Smooth muscle cell (in vitro differentiated cells): ENCODE measurements at regions not wholly inside any gene's neighbourhood (a gene's known extent, or its start where the extent isn't known, plus 50 kb on each side); places are given as distances from the start of the nearest gene placed in this dataset.

Experiments
- DNase-seq: peaks from one replicate; lab custom pipeline; 2025; ENCODE audit not compliant: unreplicated experiment; lab: John Stamatoyannopoulos, UW
- H2AFZ ChIP-seq: fragments of 200-600 bp; sonication (generic); 2 replicates; pipeline ENCODE4 v1.6.0; 2016; ENCODE audit warnings: antibody characterized with exemption, low read depth, mild to moderate bottlenecking
- H3F3A ChIP-seq: fragments of 200-600 bp; sonication (generic); 2 replicates; pipeline ENCODE4 v1.6.0; 2017; ENCODE audit warnings: antibody characterized with exemption, low read depth
- H3K27ac ChIP-seq: fragments of 200-600 bp; sonication (generic); 2 replicates; pipeline ENCODE4 v1.5.1; 2016; ENCODE audit warnings: low read depth, mild to moderate bottlenecking
- H3K27me3 ChIP-seq: fragments of 200-600 bp; sonication (generic); 2 replicates; pipeline ENCODE4 v1.6.1; 2016; ENCODE audit warnings: low read depth, mild to moderate bottlenecking
- H3K36me3 ChIP-seq: fragments of 200-600 bp; sonication (generic); 2 replicates; pipeline ENCODE4 v1.5.1; 2016; ENCODE audit warnings: low read depth
- H3K4me1 ChIP-seq: fragments of 200-600 bp; sonication (generic); 2 replicates; pipeline ENCODE4 v1.5.1; 2016; ENCODE audit warnings: low read depth
- H3K4me2 ChIP-seq: fragments of 200-600 bp; sonication (generic); 2 replicates; pipeline ENCODE4 v1.6.0; 2016; ENCODE audit warnings: mild to moderate bottlenecking
- H3K4me3 ChIP-seq: fragments of 200-600 bp; sonication (generic); 2 replicates; pipeline ENCODE4 v1.5.1; 2016; ENCODE audit warnings: mild to moderate bottlenecking
- H3K79me2 ChIP-seq: fragments of 200-600 bp; sonication (generic); 2 replicates; pipeline ENCODE4 v1.6.0; 2016; ENCODE audit warnings: low read depth, mild to moderate bottlenecking
- H3K9ac ChIP-seq: fragments of 200-600 bp; sonication (generic); 2 replicates; pipeline ENCODE4 v1.6.0; 2016; ENCODE audit warnings: low read depth
- H3K9me3 ChIP-seq: fragments of 200-600 bp; sonication (generic); replicated peaks from 2 replicates; pipeline ENCODE4 v1.5.1; 2016; ENCODE audit warnings: low read depth
- H4K20me1 ChIP-seq: fragments of 200-600 bp; sonication (generic); 2 replicates; pipeline ENCODE4 v1.6.0; 2016; ENCODE audit warnings: low read depth
- WGBS: methylation state at CpG from one replicate; pipeline ENCODE4 v1.1.7; 2016; ENCODE audit warnings: low lambda C conversion rate; 5-methylcytosine and 5-hydroxymethylcytosine counted together
- TF ChIP-seq, protein P1 (sequence below): fragments of 200-600 bp; sonication (generic); IDR thresholded peaks from 2 replicates; pipeline ENCODE4 v1.5.1; 2017; ENCODE audit warnings: borderline replicate concordance, mild to moderate bottlenecking, antibody characterized with exemption; ENCODE audit not compliant: insufficient read depth, poor library complexity, severe bottlenecking

DNA sequence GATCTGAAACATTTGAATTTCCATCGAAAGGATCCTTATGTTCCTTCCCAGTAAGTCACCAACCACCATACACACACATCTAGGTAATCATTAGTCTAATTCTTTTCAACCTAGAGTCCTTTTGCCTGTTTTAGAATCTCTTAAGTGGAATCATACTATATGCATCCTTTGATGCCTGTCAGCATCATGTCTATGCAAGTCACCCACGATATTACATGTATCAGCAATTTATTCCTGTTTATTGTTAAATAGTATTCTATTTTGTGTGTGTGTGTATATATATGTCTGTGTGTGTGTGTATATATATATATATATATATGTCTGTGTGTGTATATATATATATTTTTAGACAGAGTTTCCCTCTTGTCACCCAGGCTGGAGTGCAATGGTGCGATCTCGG lies 78.9 kb upstream of the RPH3AL start:
- 95% methylated on average over 4 of the region's 4 CpGs for WGBS
- TF ChIP-seq, protein P1, sequence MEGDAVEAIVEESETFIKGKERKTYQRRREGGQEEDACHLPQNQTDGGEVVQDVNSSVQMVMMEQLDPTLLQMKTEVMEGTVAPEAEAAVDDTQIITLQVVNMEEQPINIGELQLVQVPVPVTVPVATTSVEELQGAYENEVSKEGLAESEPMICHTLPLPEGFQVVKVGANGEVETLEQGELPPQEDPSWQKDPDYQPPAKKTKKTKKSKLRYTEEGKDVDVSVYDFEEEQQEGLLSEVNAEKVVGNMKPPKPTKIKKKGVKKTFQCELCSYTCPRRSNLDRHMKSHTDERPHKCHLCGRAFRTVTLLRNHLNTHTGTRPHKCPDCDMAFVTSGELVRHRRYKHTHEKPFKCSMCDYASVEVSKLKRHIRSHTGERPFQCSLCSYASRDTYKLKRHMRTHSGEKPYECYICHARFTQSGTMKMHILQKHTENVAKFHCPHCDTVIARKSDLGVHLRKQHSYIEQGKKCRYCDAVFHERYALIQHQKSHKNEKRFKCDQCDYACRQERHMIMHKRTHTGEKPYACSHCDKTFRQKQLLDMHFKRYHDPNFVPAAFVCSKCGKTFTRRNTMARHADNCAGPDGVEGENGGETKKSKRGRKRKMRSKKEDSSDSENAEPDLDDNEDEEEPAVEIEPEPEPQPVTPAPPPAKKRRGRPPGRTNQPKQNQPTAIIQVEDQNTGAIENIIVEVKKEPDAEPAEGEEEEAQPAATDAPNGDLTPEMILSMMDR: no peak

DNA sequence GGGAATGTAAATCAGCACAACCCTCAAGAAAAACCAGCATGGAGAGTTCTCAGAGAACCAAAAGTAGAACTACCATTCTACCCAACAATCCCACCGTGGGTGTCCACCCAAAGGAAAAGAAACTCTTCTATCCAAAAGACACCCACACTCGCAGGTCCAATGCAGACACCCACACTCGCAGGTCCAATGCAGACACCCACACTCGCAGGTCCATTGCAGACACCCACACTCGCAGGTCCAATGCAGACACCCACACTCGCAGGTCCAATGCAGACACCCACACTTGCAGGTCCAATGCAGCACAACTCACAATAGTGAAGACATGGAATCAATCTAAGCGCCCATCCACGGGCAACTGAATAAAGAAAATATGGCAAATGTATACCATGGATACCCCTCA lies 77.0 kb upstream of the RPH3AL start:
- Histone ChIP-seq H3K9me3 (no peaks in the 10 kb centered on the region), H3K4me2 (no peak overlapping the region)
- WGBS: 98% methylated on average over 8 of the region's 8 CpGs

More for the DNA sequence above, 78.9 kb upstream of the RPH3AL start:
- no peak for DNase-seq
- Histone ChIP-seq H3K9me3 (no peaks in the 10 kb centered on the region), H2AFZ (no peak overlapping the region), H3K4me3 (no peak overlapping the region), H3K9ac (no peak overlapping the region), H3K36me3 (no peaks in the 10 kb centered on the region), H3K27ac (no peak overlapping the region), H3K79me2 (no peaks in the 10 kb centered on the region), H3K4me1 (no peaks in the 10 kb centered on the region), H3K4me2 (no peak overlapping the region), H3K27me3 (no peaks in the 10 kb centered on the region), H3F3A (no peaks in the 10 kb centered on the region), H4K20me1 (no peaks in the 10 kb centered on the region)

DNA sequence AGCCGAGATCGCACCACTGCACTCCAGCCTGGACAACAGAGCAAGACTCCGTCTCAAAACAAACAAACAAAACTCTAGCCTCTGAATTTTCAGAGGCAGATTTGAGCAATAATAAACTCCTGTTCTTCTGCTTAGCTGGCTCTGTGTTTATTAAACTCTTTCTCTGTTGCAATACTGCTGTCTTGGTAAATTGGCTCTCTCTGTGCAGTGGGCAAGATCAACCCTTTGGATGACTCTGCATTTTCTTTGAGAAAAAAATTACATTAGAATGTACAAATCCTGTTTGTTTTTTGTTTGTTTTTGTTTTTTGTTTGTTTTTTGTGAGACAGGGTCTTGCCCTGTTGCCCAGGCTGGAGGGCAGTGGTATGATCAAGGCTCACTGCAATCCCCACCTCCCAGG lies 75.8 kb upstream of the RPH3AL start:
- H3K79me2 ChIP-seq: no peaks in the 10 kb centered on the region
- H3F3A ChIP-seq: no peaks in the 10 kb centered on the region
- H3K27me3 ChIP-seq: no peaks in the 10 kb centered on the region
- H3K4me3 ChIP-seq: no peak overlapping the region
- no peaks in the 10 kb centered on the region for H3K36me3 ChIP-seq
- H3K9ac ChIP-seq: no peak overlapping the region
- H3K9me3 ChIP-seq: no peaks in the 10 kb centered on the region
- no peaks in the 10 kb centered on the region for H4K20me1 ChIP-seq
- no peak overlapping the region for H3K27ac ChIP-seq
- DNase-seq: no peak
- TF ChIP-seq, protein P1: no peak
- 95% methylated on average over 3 of the region's 3 CpGs for WGBS
- H3K4me1 ChIP-seq: no peaks in the 10 kb centered on the region
- no peak overlapping the region for H2AFZ ChIP-seq
- no peak overlapping the region for H3K4me2 ChIP-seq

More for the DNA sequence above, 77.0 kb upstream of the RPH3AL start:
- no peaks in the 10 kb centered on the region for H3K4me1 ChIP-seq
- no peak for DNase-seq
- H3K9ac ChIP-seq: no peak overlapping the region
- no peaks in the 10 kb centered on the region for H3F3A ChIP-seq
- H2AFZ ChIP-seq: no peak overlapping the region
- H3K36me3 ChIP-seq: no peaks in the 10 kb centered on the region
- no peak overlapping the region for H3K27ac ChIP-seq
- no peak overlapping the region for H3K4me3 ChIP-seq
- no peaks in the 10 kb centered on the region for H3K27me3 ChIP-seq
- H4K20me1 ChIP-seq: no peaks in the 10 kb centered on the region
- TF ChIP-seq, protein P1: no peak
- no peaks in the 10 kb centered on the region for H3K79me2 ChIP-seq

DNA sequence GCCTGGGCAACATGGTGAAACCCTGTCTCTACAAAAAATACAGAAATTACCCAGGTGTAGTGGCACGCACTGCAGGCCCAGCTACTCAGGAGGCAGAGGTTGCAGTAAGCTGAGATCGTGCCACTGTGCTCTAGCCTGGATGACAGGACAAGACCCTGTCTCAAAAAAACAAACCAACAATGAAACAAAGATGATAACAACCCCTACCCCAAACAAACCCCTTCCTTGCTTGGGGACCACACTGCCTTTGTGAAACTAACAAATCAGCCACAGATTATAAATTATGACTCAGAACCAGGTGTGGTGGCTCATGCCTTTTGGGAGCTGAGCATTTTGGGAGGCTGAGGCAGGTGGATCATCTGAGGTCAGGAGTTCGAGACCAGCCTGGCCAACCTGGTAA lies 75.3 kb upstream of the RPH3AL start:
- Histone ChIP-seq H2AFZ (no peak overlapping the region), H3F3A (no peaks in the 10 kb centered on the region), H3K4me2 (no peak overlapping the region), H3K9ac (no peak overlapping the region), H3K4me1 (no peaks in the 10 kb centered on the region), H3K27ac (no peak overlapping the region), H4K20me1 (no peaks in the 10 kb centered on the region), H3K9me3 (no peaks in the 10 kb centered on the region), H3K27me3 (no peaks in the 10 kb centered on the region), H3K4me3 (no peak overlapping the region), H3K36me3 (no peaks in the 10 kb centered on the region), H3K79me2 (no peaks in the 10 kb centered on the region)
- no peak for DNase-seq
- WGBS: 76% methylated on average over 3 of the region's 3 CpGs
- TF ChIP-seq, protein P1: no peak
